DMS79 treated with DMSO at 0.1 percent for 48 hours (cell line): ENCODE measurements at regions not wholly inside any gene's neighbourhood (a gene's known extent, or its start where the extent isn't known, plus 50 kb on each side); places are given as distances from the start of the nearest gene placed in this dataset.

ENCODE experiments used
- DNase-seq: peaks from one replicate; lab custom pipeline; 2025; lab: John Stamatoyannopoulos, UW

GRCh38 chr6:138007014-138007472 lies 100.2 kb downstream of the PERP start:
- no peak for DNase-seq

- DNase-seq = no peak
Measured at GRCh38 chr6:138008791-138009190, 98.4 kb downstream of the PERP start.

- DNase-seq = no peak
Measured at GRCh38 chr6:138011413-138011812, 95.8 kb downstream of the PERP start.

GRCh38 chr6:138012682-138013081 lies 94.5 kb downstream of the PERP start:
- peak; percentile 39 for DNase-seq

- DNase-seq = no peak
Measured at GRCh38 chr6:138013959-138014358, 93.3 kb downstream of the PERP start.

GRCh38 chr6:138017166-138017757 lies 90.0 kb downstream of the PERP start:
- no peak for DNase-seq

- no peak for DNase-seq
Measured at GRCh38 chr6:138018297-138018696, 88.9 kb downstream of the PERP start.

- no peak for DNase-seq
Measured at GRCh38 chr6:138025528-138025978, 81.7 kb downstream of the PERP start.

GRCh38 chr6:138026342-138026741 lies 80.9 kb downstream of the PERP start:
- DNase-seq = no peak

GRCh38 chr6:138028893-138029292 lies 78.3 kb downstream of the PERP start:
- peak; percentile 38 for DNase-seq

- DNase-seq = no peak
Measured at GRCh38 chr6:138030872-138031271, 76.3 kb downstream of the PERP start.

- DNase-seq = no peak
Measured at GRCh38 chr6:138031417-138031816, 75.8 kb downstream of the PERP start.

GRCh38 chr6:138031850-138032249 lies 75.4 kb downstream of the PERP start:
- no peak for DNase-seq

- DNase-seq = no peak
Measured at GRCh38 chr6:138032571-138032970, 74.6 kb downstream of the PERP start.

- no peak for DNase-seq
Measured at GRCh38 chr6:138034229-138034628, 73.0 kb downstream of the PERP start.

GRCh38 chr6:138035070-138035469 lies 72.1 kb downstream of the PERP start:
- DNase-seq = no peak

GRCh38 chr6:138036111-138036510 lies 71.1 kb downstream of the PERP start:
- no peak for DNase-seq

- peak; percentile 44 for DNase-seq
Measured at GRCh38 chr6:138037009-138037504, 70.2 kb downstream of the PERP start.

GRCh38 chr6:138038142-138038870 lies 68.9 kb downstream of the PERP start:
- DNase-seq = peak; percentile 80
